WERI-Rb-1 (cell line): ENCODE measurements at regions not wholly inside any gene's neighbourhood (a gene's known extent, or its start where the extent isn't known, plus 50 kb on each side); places are given as distances from the start of the nearest gene placed in this dataset.

Experiments
- DNase-seq: peaks from one replicate; pipeline ENCODE4 v3.0.0-alpha.2; 2020
- H3K27ac ChIP-seq: fragments of 250-450 bp; sonication (Bioruptor Pico); 2 replicates; pipeline ENCODE4 v1.5.1; 2020; ENCODE audit warnings: mild to moderate bottlenecking, moderate library complexity
- H3K27me3 ChIP-seq: fragments of 250-450 bp; sonication (Bioruptor Pico); 2 replicates; pipeline ENCODE4 v1.5.1; 2021; ENCODE audit warnings: mild to moderate bottlenecking, low read depth, moderate library complexity; ENCODE audit not compliant: insufficient read depth, severe bottlenecking
- H3K36me3 ChIP-seq: fragments of 250-450 bp; sonication (Bioruptor Pico); 2 replicates; pipeline ENCODE4 v1.5.1; 2020; ENCODE audit warnings: mild to moderate bottlenecking, moderate library complexity
- H3K4me3 ChIP-seq: 2 replicates; pipeline ENCODE4 v1.5.1; 2011; ENCODE audit warnings: low read depth, mild to moderate bottlenecking, control low read depth, low read length
- H3K9me3 ChIP-seq: fragments of 250-450 bp; sonication (Bioruptor Pico); 2 replicates; pipeline ENCODE4 v1.5.1; 2021; ENCODE audit warnings: mild to moderate bottlenecking, moderate library complexity; ENCODE audit not compliant: severe bottlenecking
- TF ChIP-seq, protein P1 (sequence below): IDR thresholded peaks from 2 replicates; pipeline ENCODE4 v1.5.1; 2011; ENCODE audit warnings: low read depth, mild to moderate bottlenecking, control low read depth, inconsistent platforms, low read length

- no peaks in the 10 kb centered on the region for H3K36me3 ChIP-seq
- no peaks in the 10 kb centered on the region for H3K9me3 ChIP-seq
- no peaks in the 10 kb centered on the region for H3K27me3 ChIP-seq
- TF ChIP-seq, protein P1, sequence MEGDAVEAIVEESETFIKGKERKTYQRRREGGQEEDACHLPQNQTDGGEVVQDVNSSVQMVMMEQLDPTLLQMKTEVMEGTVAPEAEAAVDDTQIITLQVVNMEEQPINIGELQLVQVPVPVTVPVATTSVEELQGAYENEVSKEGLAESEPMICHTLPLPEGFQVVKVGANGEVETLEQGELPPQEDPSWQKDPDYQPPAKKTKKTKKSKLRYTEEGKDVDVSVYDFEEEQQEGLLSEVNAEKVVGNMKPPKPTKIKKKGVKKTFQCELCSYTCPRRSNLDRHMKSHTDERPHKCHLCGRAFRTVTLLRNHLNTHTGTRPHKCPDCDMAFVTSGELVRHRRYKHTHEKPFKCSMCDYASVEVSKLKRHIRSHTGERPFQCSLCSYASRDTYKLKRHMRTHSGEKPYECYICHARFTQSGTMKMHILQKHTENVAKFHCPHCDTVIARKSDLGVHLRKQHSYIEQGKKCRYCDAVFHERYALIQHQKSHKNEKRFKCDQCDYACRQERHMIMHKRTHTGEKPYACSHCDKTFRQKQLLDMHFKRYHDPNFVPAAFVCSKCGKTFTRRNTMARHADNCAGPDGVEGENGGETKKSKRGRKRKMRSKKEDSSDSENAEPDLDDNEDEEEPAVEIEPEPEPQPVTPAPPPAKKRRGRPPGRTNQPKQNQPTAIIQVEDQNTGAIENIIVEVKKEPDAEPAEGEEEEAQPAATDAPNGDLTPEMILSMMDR = no peak
- H3K27ac ChIP-seq = no peak overlapping the region
- no peak for DNase-seq
- no peak overlapping the region for H3K4me3 ChIP-seq
Measured at GRCh38 chr3:21094686-21095085, 656.3 kb downstream of the ZNF385D start.

- Histone ChIP-seq H3K4me3 (no peak overlapping the region), H3K27ac (no peak overlapping the region), H3K27me3 (no peaks in the 10 kb centered on the region), H3K9me3 (no peaks in the 10 kb centered on the region), H3K36me3 (no peaks in the 10 kb centered on the region)
- TF ChIP-seq, protein P1 = no peak
- no peak for DNase-seq
Measured at GRCh38 chr3:21073561-21073960, 677.4 kb downstream of the ZNF385D start.

DNA sequence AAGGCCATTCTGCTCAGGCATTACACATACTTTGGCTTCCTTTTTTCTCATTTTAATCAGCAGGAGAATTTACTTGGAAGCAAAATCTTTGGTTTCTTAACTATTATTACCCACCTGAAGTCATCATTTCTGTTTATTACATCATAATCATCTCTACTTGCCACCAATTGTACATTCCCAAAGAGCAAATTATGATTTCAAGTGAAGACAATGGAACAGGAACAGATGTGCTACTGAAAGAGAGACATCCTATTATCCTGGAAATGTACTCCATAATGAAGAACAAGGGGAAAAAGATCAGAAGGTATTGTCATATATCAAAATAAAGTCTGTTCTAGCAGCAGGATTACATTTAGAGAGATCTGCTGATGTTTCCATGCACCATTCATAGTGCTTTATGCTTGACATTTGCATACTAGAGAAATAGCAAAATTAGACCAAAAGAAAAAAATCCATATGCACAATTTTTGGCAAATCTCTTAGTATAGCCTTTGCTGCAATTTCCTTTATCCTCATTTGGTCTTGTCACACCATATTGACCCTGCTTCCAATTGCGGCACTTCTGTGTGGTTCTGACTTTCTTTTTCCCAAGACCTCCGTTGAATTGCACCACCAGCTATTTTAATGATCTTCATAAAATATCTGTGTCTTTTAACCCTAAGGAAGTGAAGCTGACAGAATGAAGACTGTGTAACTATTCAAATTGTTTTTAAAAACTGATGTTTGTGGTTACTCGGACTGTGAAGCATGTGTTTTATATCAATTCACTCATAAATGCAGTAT, 683.8 kb downstream of the ZNF385D start:
- H3K4me3 ChIP-seq = no peak overlapping the region
- no peaks in the 10 kb centered on the region for H3K27me3 ChIP-seq
- no peak overlapping the region for H3K27ac ChIP-seq
- DNase-seq = no peak
- TF ChIP-seq, protein P1 = no peak
- no peaks in the 10 kb centered on the region for H3K9me3 ChIP-seq
- no peaks in the 10 kb centered on the region for H3K36me3 ChIP-seq

- Histone ChIP-seq H3K36me3 (no peaks in the 10 kb centered on the region), H3K27me3 (no peaks in the 10 kb centered on the region), H3K27ac (no peak overlapping the region), H3K9me3 (no peaks in the 10 kb centered on the region), H3K4me3 (no peak overlapping the region)
- TF ChIP-seq, protein P1 = no peak
- no peak for DNase-seq
Measured at GRCh38 chr3:21062831-21063294, 688.1 kb downstream of the ZNF385D start.

DNA sequence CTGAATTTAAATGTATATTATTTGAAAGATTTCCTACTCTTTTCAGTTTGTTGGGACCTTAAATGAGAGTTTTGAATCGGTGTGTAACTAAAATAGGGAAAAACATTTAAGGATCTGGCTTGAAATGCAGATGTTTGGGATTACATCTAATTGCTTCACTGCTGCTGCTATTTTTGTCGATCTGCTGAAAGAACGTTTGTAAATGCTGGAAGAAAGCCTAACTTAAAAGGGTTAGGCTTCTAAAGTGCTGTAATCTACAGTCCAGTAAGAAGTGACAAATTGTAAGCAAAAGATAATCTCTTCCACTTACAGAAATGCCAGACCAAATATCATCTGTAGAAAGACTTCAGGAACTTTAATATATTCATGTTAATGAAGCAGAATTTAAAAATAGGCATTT, 691.6 kb downstream of the ZNF385D start:
- Histone ChIP-seq H3K9me3 (no peaks in the 10 kb centered on the region), H3K4me3 (no peak overlapping the region), H3K27ac (no peak overlapping the region), H3K36me3 (no peaks in the 10 kb centered on the region), H3K27me3 (no peaks in the 10 kb centered on the region)
- TF ChIP-seq, protein P1 = no peak
- DNase-seq = no peak

- no peak overlapping the region for H3K27ac ChIP-seq
- no peaks in the 10 kb centered on the region for H3K27me3 ChIP-seq
- no peak overlapping the region for H3K4me3 ChIP-seq
- DNase-seq = no peak
- TF ChIP-seq, protein P1 = no peak
- no peaks in the 10 kb centered on the region for H3K36me3 ChIP-seq
- H3K9me3 ChIP-seq = no peaks in the 10 kb centered on the region
Measured at GRCh38 chr3:21056293-21056692, 694.7 kb downstream of the ZNF385D start.
